Upper lobe of left lung (tissue), 6 donors: ENCODE measurements at regions not wholly inside any gene's neighbourhood (a gene's known extent, or its start where the extent isn't known, plus 50 kb on each side); places are given as distances from the start of the nearest gene placed in this dataset.

ENCODE experiments used
- ATAC-seq, 2 donors: fragments of 200-7000 bp; cut with Tn5 transposase; one replicate each; pipeline ENCODE4 v1.9.1; 2022; ENCODE audit warnings: mild to moderate bottlenecking in 2 of 2, moderate library complexity in 2 of 2; ENCODE audit not compliant: low FRiP score in 2 of 2
- DNase-seq, 2 donors: peaks; one replicate each; pipeline ENCODE4 v3.0.0-alpha.2; 2019 to 2020
- H3K27ac ChIP-seq, 4 donors: fragments of 200-600 bp; sonication (generic); one replicate each; pipeline ENCODE4 v1.5.1; 2016 to 2019
- H3K27me3 ChIP-seq, 4 donors: fragments of 200-600 bp; sonication (generic); one replicate each; pipeline ENCODE4 v1.5.1; 2017 to 2019
- H3K36me3 ChIP-seq, 4 donors: fragments of 200-600 bp; sonication (generic); one replicate each; pipeline ENCODE4 v1.5.1; 2016 to 2019
- H3K4me1 ChIP-seq, 4 donors: fragments of 200-600 bp; sonication (generic); one replicate each; pipeline ENCODE4 v1.5.1; 2018 to 2019
- H3K4me3 ChIP-seq, 4 donors: fragments of 200-600 bp; sonication (generic); one replicate each; pipeline ENCODE4 v1.5.1; 2017 to 2019; ENCODE audit warnings: mild to moderate bottlenecking in 2 of 4, moderate library complexity in 1 of 4
- H3K9me3 ChIP-seq, 4 donors: fragments of 200-600 bp; sonication (generic); one replicate each; pipeline ENCODE4 v1.5.1; 2018 to 2019
- EP300 ChIP-seq, 4 donors: sonication (generic); formaldehyde crosslinking; IDR thresholded peaks; one replicate each; pipeline ENCODE4 v1.5.1; 2017; ENCODE audit warnings: antibody characterized with exemption in 4 of 4, control low read depth in 2 of 4
- POLR2A ChIP-seq, 4 donors: fragments of 450-650 bp; IDR thresholded peaks; one replicate each; pipeline ENCODE4 v1.5.1; 2016 to 2017; ENCODE audit warnings: antibody characterized with exemption in 4 of 4, mild to moderate bottlenecking in 2 of 4
- POLR2AphosphoS5 ChIP-seq, 2 donors: sonication (generic); formaldehyde crosslinking; IDR thresholded peaks; one replicate each; pipeline ENCODE4 v1.5.1; 2017; ENCODE audit warnings: antibody characterized with exemption in 2 of 2
- WGBS, 2 donors: methylation state at CpG; one replicate each; pipeline ENCODE4 v1.1.5; 2017 to 2018; 5-methylcytosine and 5-hydroxymethylcytosine counted together
- TF ChIP-seq, protein P1 (sequence below), 6 experiments: fragments of 450-650 bp in 4 of 6; fragments of 200-600 bp in 2 of 6; sonication (generic) in 2 of 6; IDR thresholded peaks; one replicate each; pipeline ENCODE4 v1.5.1; 2016 to 2019; ENCODE audit warnings: antibody characterized with exemption in 6 of 6
- donor health status: DM: no; HTN: no; CAD: no; lungs with moderate emphysema.
- donor health status: DM: no; HTN: yes; CAD: no; lungs with severe emphysema.

DNA sequence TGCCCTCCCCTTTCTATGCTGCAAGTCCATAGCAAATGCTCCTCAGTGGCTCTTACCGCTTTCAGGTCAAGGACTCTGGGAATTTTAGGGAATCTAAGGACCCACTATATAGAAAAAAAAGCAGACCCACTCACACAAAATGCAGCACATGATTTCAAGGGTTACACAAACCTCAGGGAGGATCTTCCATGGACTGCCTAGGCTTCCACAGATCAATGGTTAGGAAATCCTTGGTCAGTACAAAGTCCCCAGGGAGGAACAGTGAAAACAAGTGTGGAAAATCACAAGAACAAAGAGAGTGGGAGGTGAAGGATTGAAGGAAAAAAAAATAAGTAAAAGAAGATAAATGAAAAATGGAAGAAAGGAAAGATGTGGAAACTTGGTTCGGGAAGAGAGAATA, 188.4 kb downstream of the AHR start:
- TF ChIP-seq EP300 (IDR thresholded peaks at IDR 0.05) (no peak), POLR2AphosphoS5 (IDR thresholded peaks at IDR 0.05) (no peak), POLR2A (IDR thresholded peaks at IDR 0.05) (no peak)
- TF ChIP-seq, protein P1, sequence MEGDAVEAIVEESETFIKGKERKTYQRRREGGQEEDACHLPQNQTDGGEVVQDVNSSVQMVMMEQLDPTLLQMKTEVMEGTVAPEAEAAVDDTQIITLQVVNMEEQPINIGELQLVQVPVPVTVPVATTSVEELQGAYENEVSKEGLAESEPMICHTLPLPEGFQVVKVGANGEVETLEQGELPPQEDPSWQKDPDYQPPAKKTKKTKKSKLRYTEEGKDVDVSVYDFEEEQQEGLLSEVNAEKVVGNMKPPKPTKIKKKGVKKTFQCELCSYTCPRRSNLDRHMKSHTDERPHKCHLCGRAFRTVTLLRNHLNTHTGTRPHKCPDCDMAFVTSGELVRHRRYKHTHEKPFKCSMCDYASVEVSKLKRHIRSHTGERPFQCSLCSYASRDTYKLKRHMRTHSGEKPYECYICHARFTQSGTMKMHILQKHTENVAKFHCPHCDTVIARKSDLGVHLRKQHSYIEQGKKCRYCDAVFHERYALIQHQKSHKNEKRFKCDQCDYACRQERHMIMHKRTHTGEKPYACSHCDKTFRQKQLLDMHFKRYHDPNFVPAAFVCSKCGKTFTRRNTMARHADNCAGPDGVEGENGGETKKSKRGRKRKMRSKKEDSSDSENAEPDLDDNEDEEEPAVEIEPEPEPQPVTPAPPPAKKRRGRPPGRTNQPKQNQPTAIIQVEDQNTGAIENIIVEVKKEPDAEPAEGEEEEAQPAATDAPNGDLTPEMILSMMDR (IDR thresholded peaks at IDR 0.05) = no peak

DNA sequence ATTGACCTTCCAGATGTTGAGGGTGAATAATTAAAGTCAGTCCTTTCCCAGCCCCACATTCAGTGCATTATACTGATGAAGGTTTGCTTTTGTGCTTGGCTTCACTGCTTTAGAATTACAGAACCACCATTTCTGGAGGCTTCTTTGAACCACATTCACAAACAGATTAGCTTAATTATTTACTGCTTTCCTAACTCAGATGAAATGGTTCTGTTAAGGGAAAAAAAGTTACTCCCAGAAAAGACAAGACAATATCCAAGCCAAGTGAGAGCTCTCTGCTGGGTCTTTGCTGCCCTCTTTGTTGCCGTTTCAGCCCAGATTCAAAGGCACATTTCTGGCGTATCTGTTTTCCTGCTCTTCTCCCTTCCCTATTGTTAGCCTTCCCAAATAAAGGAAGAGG, 188.9 kb downstream of the AHR start:
- no peaks in the 10 kb centered on the region for H3K4me1 ChIP-seq
- no peak overlapping the region for H3K27ac ChIP-seq
- H3K27me3 ChIP-seq = no peaks in the 10 kb centered on the region
- WGBS, 2 donors = 87 to 98% methylated on average over 2 of the region's 2 CpGs
- DNase-seq (no peak), ATAC-seq (no peak)
- H3K36me3 ChIP-seq = no peaks in the 10 kb centered on the region
- TF ChIP-seq POLR2A (IDR thresholded peaks at IDR 0.05) = no peak
- no peak for TF ChIP-seq EP300 (IDR thresholded peaks at IDR 0.05)
- TF ChIP-seq POLR2AphosphoS5 (IDR thresholded peaks at IDR 0.05) = no peak
- TF ChIP-seq, protein P1 (IDR thresholded peaks at IDR 0.05) = no peak
- no peak overlapping the region for H3K4me3 ChIP-seq
- no peaks in the 10 kb centered on the region for H3K9me3 ChIP-seq

More for the DNA sequence above, 188.4 kb downstream of the AHR start:
- Histone ChIP-seq H3K4me3 (no peak overlapping the region), H3K27me3 (no peaks in the 10 kb centered on the region), H3K9me3 (no peaks in the 10 kb centered on the region), H3K36me3 (no peaks in the 10 kb centered on the region), H3K4me1 (no peaks in the 10 kb centered on the region), H3K27ac (no peak overlapping the region)
- no peak for DNase-seq
- ATAC-seq = no peak
- WGBS, 2 donors = 94 to 96% methylated on average over 2 of the region's 2 CpGs

DNA sequence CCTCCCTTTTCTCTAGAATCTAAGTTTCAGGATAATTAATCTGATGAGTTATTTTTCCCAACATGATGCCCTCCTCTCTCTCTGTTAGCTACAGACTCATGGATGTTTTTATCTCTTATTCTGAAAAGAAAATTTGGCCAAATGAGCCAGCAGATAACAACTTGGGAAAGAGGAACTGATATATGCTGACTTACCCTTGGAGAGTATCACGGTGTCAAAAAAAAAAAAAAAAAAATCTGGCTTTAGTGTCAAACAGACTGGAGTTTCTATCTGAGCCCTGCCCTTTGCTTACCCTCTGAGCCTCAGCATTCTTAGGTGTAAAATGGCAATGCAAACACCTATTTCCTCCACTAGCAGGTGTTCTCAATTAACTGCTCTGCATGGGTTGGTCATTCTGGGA, 190.4 kb downstream of the AHR start:
- TF ChIP-seq, protein P1 (IDR thresholded peaks at IDR 0.05) = no peak
- TF ChIP-seq EP300 (IDR thresholded peaks at IDR 0.05) (no peak), POLR2AphosphoS5 (IDR thresholded peaks at IDR 0.05) (no peak), POLR2A (IDR thresholded peaks at IDR 0.05) (no peak)

DNA sequence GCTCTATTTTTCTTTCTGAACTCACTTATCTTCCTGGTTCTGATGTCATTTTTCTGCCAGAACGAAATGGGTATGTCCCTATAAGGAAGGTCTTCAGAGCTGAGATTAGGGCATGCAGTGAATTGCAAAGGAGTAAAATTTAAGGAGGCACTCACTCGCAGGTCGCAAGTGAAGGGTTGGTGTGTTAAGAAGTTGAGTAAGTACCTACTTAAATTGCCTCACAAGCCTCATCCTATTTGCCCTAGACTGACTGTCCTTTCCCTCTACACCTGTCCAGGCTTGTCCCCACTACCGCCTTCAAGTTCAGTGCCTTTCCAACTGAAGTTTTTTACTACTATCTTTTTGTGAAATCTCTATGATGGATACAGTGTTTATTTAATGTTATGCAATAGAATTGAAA, 191.5 kb downstream of the AHR start:
- WGBS, 2 donors = 72 to 83% methylated on average over 4 of the region's 4 CpGs
- TF ChIP-seq EP300 (IDR thresholded peaks at IDR 0.05) (no peak), POLR2A (IDR thresholded peaks at IDR 0.05) (no peak), POLR2AphosphoS5 (IDR thresholded peaks at IDR 0.05) (no peak)
- TF ChIP-seq, protein P1 (IDR thresholded peaks at IDR 0.05) = no peak
- Histone ChIP-seq H3K9me3 (no peaks in the 10 kb centered on the region), H3K4me1 (no peaks in the 10 kb centered on the region), H3K27ac (no peak overlapping the region), H3K36me3 (no peaks in the 10 kb centered on the region), H3K27me3 (no peaks in the 10 kb centered on the region), H3K4me3 (no peak overlapping the region)
- DNase-seq (no peak), ATAC-seq (no peak)

More for the DNA sequence above, 190.4 kb downstream of the AHR start:
- Histone ChIP-seq H3K27ac (no peak overlapping the region), H3K4me3 (no peak overlapping the region), H3K4me1 (no peaks in the 10 kb centered on the region), H3K36me3 (no peaks in the 10 kb centered on the region), H3K9me3 (no peaks in the 10 kb centered on the region), H3K27me3 (no peaks in the 10 kb centered on the region)
- WGBS, 2 donors = 67 to 71% methylated on average over 1 of the region's 1 CpG
- no peak for DNase-seq
- no peak for ATAC-seq

DNA sequence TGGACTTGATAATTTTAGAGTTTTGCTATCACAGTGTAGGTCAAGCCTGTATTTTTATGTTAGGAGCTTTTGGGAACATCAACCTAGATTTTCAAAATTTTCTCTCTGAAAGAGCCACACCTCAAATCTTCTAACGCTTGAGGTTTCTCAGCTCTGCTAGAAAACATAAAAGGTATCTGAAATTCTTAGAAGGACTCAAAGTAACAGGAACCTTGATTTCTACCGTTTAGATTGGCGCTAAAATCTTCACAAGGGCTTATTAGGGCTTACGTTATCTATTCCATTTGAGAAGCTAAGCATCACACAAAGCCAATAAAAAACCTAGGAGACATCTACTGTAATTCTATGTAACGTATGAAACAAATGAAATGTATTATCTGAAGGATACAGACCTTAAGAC, 192.4 kb downstream of the AHR start:
- no peak for TF ChIP-seq POLR2AphosphoS5 (IDR thresholded peaks at IDR 0.05)
- TF ChIP-seq EP300 (IDR thresholded peaks at IDR 0.05) = no peak
- TF ChIP-seq, protein P1 (IDR thresholded peaks at IDR 0.05) = no peak
- TF ChIP-seq POLR2A (IDR thresholded peaks at IDR 0.05) = no peak
- ATAC-seq = no peak
- 91 to 93% methylated on average over 5 of the region's 5 CpGs for WGBS, 2 donors
- H3K4me1 ChIP-seq = no peaks in the 10 kb centered on the region
- H3K36me3 ChIP-seq = no peaks in the 10 kb centered on the region
- no peaks in the 10 kb centered on the region for H3K9me3 ChIP-seq
- DNase-seq = no peak
- no peak overlapping the region for H3K27ac ChIP-seq
- H3K4me3 ChIP-seq = no peak overlapping the region
- H3K27me3 ChIP-seq = no peaks in the 10 kb centered on the region
